ENCODE measurements at regions not wholly inside any gene's neighbourhood (a gene's known extent, or its start where the extent isn't known, plus 50 kb on each side); places are given as distances from the start of the nearest gene placed in this dataset.

- TF ChIP-seq CTCF (IDR thresholded peaks at IDR 0.05), result no peak
- no peak for TF ChIP-seq MAX (IDR thresholded peaks at IDR 0.05)
- no peak for TF ChIP-seq HES2 (IDR thresholded peaks at IDR 0.05)
- no peak for TF ChIP-seq CHD2 (IDR thresholded peaks at IDR 0.05; ENCODE audit: low read length, partially characterized antibody)
- no peak for TF ChIP-seq POLR2A (IDR thresholded peaks at IDR 0.05; ENCODE audit: low read length)
- TF ChIP-seq ESRRA (IDR thresholded peaks at IDR 0.05; ENCODE audit: borderline replicate concordance, low read length), result no peak
- no peak for TF ChIP-seq RCOR1 (IDR thresholded peaks at IDR 0.05; ENCODE audit: low read depth, low read length)
- TF ChIP-seq EHMT2 (IDR thresholded peaks at IDR 0.05; ENCODE audit: low read depth), result no peak
- TF ChIP-seq BHLHE40 (IDR thresholded peaks at IDR 0.05; ENCODE audit: low read depth, low read length), result no peak
These were observed 452.7 kb downstream of the GATA3 start for GRCh38 chr10:8507156-8507555.
